ENCODE measurements at regions not wholly inside any gene's neighbourhood (a gene's known extent, or its start where the extent isn't known, plus 50 kb on each side); places are given as distances from the start of the nearest gene placed in this dataset.

DNA sequence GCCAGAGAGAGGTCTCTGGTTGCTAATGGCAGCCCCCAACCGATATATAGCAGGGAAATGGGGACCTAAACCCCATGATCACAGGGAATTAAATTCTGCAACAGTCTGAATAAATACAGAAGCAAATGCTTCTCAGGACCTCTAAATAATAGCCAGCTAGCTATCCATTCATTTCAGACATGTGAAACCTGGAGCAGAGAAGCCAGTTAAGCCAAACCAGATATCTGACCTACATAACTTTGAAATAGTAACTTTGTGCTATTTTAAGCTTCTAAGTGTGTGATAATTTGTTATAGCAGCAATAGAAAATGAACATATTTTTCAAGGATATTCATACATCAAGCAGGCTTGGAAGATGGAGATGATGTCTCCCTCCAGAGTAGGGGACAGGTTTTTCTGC lies 1062.9 kb upstream of the CADM2 start:
- TF ChIP-seq POLR2AphosphoS5 (IDR thresholded peaks at IDR 0.05; ENCODE audit: low read depth, low read length), result no peak
- no peak for TF ChIP-seq ZFX (IDR thresholded peaks at IDR 0.05)
- no peak for TF ChIP-seq RAD21 (IDR thresholded peaks at IDR 0.05; ENCODE audit: low read depth)
- no peak for TF ChIP-seq CEBPB (IDR thresholded peaks at IDR 0.05; ENCODE audit: low read depth)
- no peak for TF ChIP-seq SIN3A (IDR thresholded peaks at IDR 0.05; ENCODE audit: low read depth)
- TF ChIP-seq CTCF (IDR thresholded peaks at IDR 0.05 in 2 of 3, conservative IDR thresholded peaks at IDR 0.05 in 1 of 3; ENCODE audit: borderline replicate concordance in 1 of 3, insufficient read depth in 1 of 3, low read depth in 2 of 3, low read length in 2 of 3), result no peak
- TF ChIP-seq POLR2A (IDR thresholded peaks at IDR 0.05; ENCODE audit: borderline replicate concordance, extremely low read depth, insufficient read depth, insufficient read length), result no peak
- no peak for TF ChIP-seq YY1 (IDR thresholded peaks at IDR 0.05; ENCODE audit: extremely low read depth, insufficient replicate concordance, low read depth, low read length)
- no peak for TF ChIP-seq ZBTB33 (IDR thresholded peaks at IDR 0.05; ENCODE audit: extremely low read depth, insufficient replicate concordance, low read length)
- no peak for TF ChIP-seq TCF7L2 (IDR thresholded peaks at IDR 0.05; ENCODE audit: borderline replicate concordance, extremely low read depth, insufficient read depth, insufficient read length)
- no peak for TF ChIP-seq REST (IDR thresholded peaks at IDR 0.05; ENCODE audit: low read depth)
- no peak for TF ChIP-seq SRF (IDR thresholded peaks at IDR 0.05; ENCODE audit: low read depth)
- TF ChIP-seq, protein P1, sequence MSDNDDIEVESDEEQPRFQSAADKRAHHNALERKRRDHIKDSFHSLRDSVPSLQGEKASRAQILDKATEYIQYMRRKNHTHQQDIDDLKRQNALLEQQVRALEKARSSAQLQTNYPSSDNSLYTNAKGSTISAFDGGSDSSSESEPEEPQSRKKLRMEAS (IDR thresholded peaks at IDR 0.05), result no peak
- no peak for TF ChIP-seq EZH2 (IDR thresholded peaks at IDR 0.05)
